ENCODE measurements at regions not wholly inside any gene's neighbourhood (a gene's known extent, or its start where the extent isn't known, plus 50 kb on each side); places are given as distances from the start of the nearest gene placed in this dataset.
"Not testable (repeated sequence)": the region's sequence is repeated elsewhere in the genome, so short reads cannot be mapped to it uniquely, and the experiment has no call there.

- not testable (repeated sequence) for TF ChIP-seq POLR2A (IDR thresholded peaks at IDR 0.05; ENCODE audit: low read depth, low read length); POLR2AphosphoS5 (IDR thresholded peaks at IDR 0.05; ENCODE audit: low read depth, low read length); TAF1 (IDR thresholded peaks at IDR 0.05; ENCODE audit: borderline replicate concordance, low read depth, low read length)
Observed at GRCh38 chr3:70675810-70676209, 363.4 kb upstream of the MDFIC2 start.
